ENCODE measurements at regions not wholly inside any gene's neighbourhood (a gene's known extent, or its start where the extent isn't known, plus 50 kb on each side); places are given as distances from the start of the nearest gene placed in this dataset.

GRCh38 chr15:95208071-95208470 lies 976.7 kb downstream of the MCTP2 start:
- TF ChIP-seq EZH2 (IDR thresholded peaks at IDR 0.05; ENCODE audit: borderline replicate concordance, low read length) (no peak), CTCF (IDR thresholded peaks at IDR 0.05; ENCODE audit: low read length) (no peak)
- no peak overlapping the region for H2AFZ ChIP-seq (ENCODE audit: low read length)
- H3K79me2 ChIP-seq (ENCODE audit: insufficient read depth, low read length), result no peaks in the 10 kb centered on the region
- H4K20me1 ChIP-seq (ENCODE audit: insufficient read depth, low read length), result no peaks in the 10 kb centered on the region
- H3K36me3 ChIP-seq (ENCODE audit: insufficient read depth, low read length), result no peaks in the 10 kb centered on the region
- no peak overlapping the region for H3K27ac ChIP-seq (ENCODE audit: low read depth, low read length, poor library complexity, severe bottlenecking)
- no peaks in the 10 kb centered on the region for H3F3A ChIP-seq (ENCODE audit: insufficient read depth, low read length)
- H3K4me3 ChIP-seq (ENCODE audit: low read depth, low read length, poor library complexity, severe bottlenecking), result no peak overlapping the region
- H3K27me3 ChIP-seq (ENCODE audit: insufficient read depth, low read length), result no peaks in the 10 kb centered on the region
- no peaks in the 10 kb centered on the region; the same call in 1 of the 2 replicates for H3K9me3 ChIP-seq (ENCODE audit: low read length)
- no peak overlapping the region for H3K4me2 ChIP-seq (ENCODE audit: low read length)
- H3K9me2 ChIP-seq (ENCODE audit: low read depth, low read length), result no peaks in the 10 kb centered on the region
- no peak overlapping the region for H3K9ac ChIP-seq (ENCODE audit: low read length)
- H3K4me1 ChIP-seq (ENCODE audit: insufficient read depth, low read length, severe bottlenecking), result no peaks in the 10 kb centered on the region

- Histone ChIP-seq H3K36me3 (ENCODE audit: insufficient read depth, low read length) (no peaks in the 10 kb centered on the region), H3K4me3 (ENCODE audit: low read depth, low read length, poor library complexity, severe bottlenecking) (no peak overlapping the region), H3K4me1 (ENCODE audit: insufficient read depth, low read length, severe bottlenecking) (no peaks in the 10 kb centered on the region), H3K9me2 (ENCODE audit: low read depth, low read length) (no peaks in the 10 kb centered on the region), H3K27me3 (ENCODE audit: insufficient read depth, low read length) (no peaks in the 10 kb centered on the region), H3F3A (ENCODE audit: insufficient read depth, low read length) (no peaks in the 10 kb centered on the region), H3K9ac (ENCODE audit: low read length) (no peak overlapping the region), H3K9me3 (ENCODE audit: low read length) (no peaks in the 10 kb centered on the region; the same call in 1 of the 2 replicates), H4K20me1 (ENCODE audit: insufficient read depth, low read length) (no peaks in the 10 kb centered on the region), H2AFZ (ENCODE audit: low read length) (no peak overlapping the region), H3K79me2 (ENCODE audit: insufficient read depth, low read length) (no peaks in the 10 kb centered on the region), H3K27ac (ENCODE audit: low read depth, low read length, poor library complexity, severe bottlenecking) (no peak overlapping the region), H3K4me2 (ENCODE audit: low read length) (no peak overlapping the region)
- no peak for TF ChIP-seq EZH2 (IDR thresholded peaks at IDR 0.05; ENCODE audit: borderline replicate concordance, low read length)
- no peak for TF ChIP-seq CTCF (IDR thresholded peaks at IDR 0.05; ENCODE audit: low read length)
Observed at GRCh38 chr15:95208988-95209387, 977.6 kb downstream of the MCTP2 start.

- Histone ChIP-seq H3K27ac (ENCODE audit: low read depth, low read length, poor library complexity, severe bottlenecking) (no peak overlapping the region), H2AFZ (ENCODE audit: low read length) (no peak overlapping the region), H3K36me3 (ENCODE audit: insufficient read depth, low read length) (no peaks in the 10 kb centered on the region), H3K4me3 (ENCODE audit: low read depth, low read length, poor library complexity, severe bottlenecking) (no peak overlapping the region), H3K4me1 (ENCODE audit: insufficient read depth, low read length, severe bottlenecking) (no peaks in the 10 kb centered on the region), H3K9me3 (ENCODE audit: low read length) (no peaks in the 10 kb centered on the region; the same call in 1 of the 2 replicates), H4K20me1 (ENCODE audit: insufficient read depth, low read length) (no peaks in the 10 kb centered on the region), H3K27me3 (ENCODE audit: insufficient read depth, low read length) (no peaks in the 10 kb centered on the region), H3K79me2 (ENCODE audit: insufficient read depth, low read length) (no peaks in the 10 kb centered on the region), H3K4me2 (ENCODE audit: low read length) (no peak overlapping the region), H3K9me2 (ENCODE audit: low read depth, low read length) (no peaks in the 10 kb centered on the region), H3F3A (ENCODE audit: insufficient read depth, low read length) (no peaks in the 10 kb centered on the region), H3K9ac (ENCODE audit: low read length) (no peak overlapping the region)
- TF ChIP-seq EZH2 (IDR thresholded peaks at IDR 0.05; ENCODE audit: borderline replicate concordance, low read length), result no peak
- TF ChIP-seq CTCF (IDR thresholded peaks at IDR 0.05; ENCODE audit: low read length), result no peak
Observed at GRCh38 chr15:95210436-95210981, 979.1 kb downstream of the MCTP2 start.
